ENCODE measurements at regions not wholly inside any gene's neighbourhood (a gene's known extent, or its start where the extent isn't known, plus 50 kb on each side); places are given as distances from the start of the nearest gene placed in this dataset.

- TF ChIP-seq CTCF (IDR thresholded peaks at IDR 0.05; ENCODE audit: control extremely low read depth, extremely low read depth, low read depth, missing control alignments): no peak
- no peak for DNase-seq (ENCODE audit: extremely low spot score)
- POLR2A ChIA-PET: no interaction called here
- CTCF ChIA-PET: interaction anchor here (1.6 kb wide), 1 partner anchor 42 kb away, joined by 3 read pairs; no protein-coding TSS in a partner anchor
These were observed 119.1 kb upstream of the BMP5 start for GRCh38 chr6:55994531-55994930.

GRCh38 chr6:55993418-55993817 is 118.0 kb upstream of the BMP5 start:
- POLR2A ChIA-PET: no interaction called here
- DNase-seq (ENCODE audit: extremely low spot score): no peak
- no peak for TF ChIP-seq CTCF (IDR thresholded peaks at IDR 0.05; ENCODE audit: control extremely low read depth, extremely low read depth, low read depth, missing control alignments)
- CTCF ChIA-PET: no interaction called here

- no peak for TF ChIP-seq CTCF (IDR thresholded peaks at IDR 0.05; ENCODE audit: control extremely low read depth, extremely low read depth, low read depth, missing control alignments)
- CTCF ChIA-PET: no interaction called here
- POLR2A ChIA-PET: no interaction called here
- no peak for DNase-seq (ENCODE audit: extremely low spot score)
These were observed 117.2 kb upstream of the BMP5 start for GRCh38 chr6:55992546-55992945.

- POLR2A ChIA-PET: no interaction called here
- DNase-seq (ENCODE audit: extremely low spot score): no peak
- CTCF ChIA-PET: no interaction called here
- no peak for TF ChIP-seq CTCF (IDR thresholded peaks at IDR 0.05; ENCODE audit: control extremely low read depth, extremely low read depth, low read depth, missing control alignments)
These were observed 109.9 kb upstream of the BMP5 start for GRCh38 chr6:55985309-55985708.

GRCh38 chr6:55983861-55984260 is 108.5 kb upstream of the BMP5 start:
- POLR2A ChIA-PET: no interaction called here
- DNase-seq (ENCODE audit: extremely low spot score): no peak
- CTCF ChIA-PET: interaction anchor here (2.1 kb wide), 1 partner anchor 308 kb away, joined by 12 read pairs; no protein-coding TSS in a partner anchor
- TF ChIP-seq CTCF (IDR thresholded peaks at IDR 0.05; ENCODE audit: control extremely low read depth, extremely low read depth, low read depth, missing control alignments): no peak

- POLR2A ChIA-PET: no interaction called here
- DNase-seq (ENCODE audit: extremely low spot score): no peak
- TF ChIP-seq CTCF (IDR thresholded peaks at IDR 0.05; ENCODE audit: control extremely low read depth, extremely low read depth, low read depth, missing control alignments): no peak
- CTCF ChIA-PET: interaction anchor here (1.1 to 2.1 kb wide), 3 partner anchors 15 to 310 kb away, joined by 4 to 12 read pairs (median 4); no protein-coding TSS in a partner anchor
These were observed 106.3 kb upstream of the BMP5 start for GRCh38 chr6:55981660-55982059.

Measured in GM10248 (cell line).